Mammary epithelial cell (primary cell): ENCODE measurements at regions not wholly inside any gene's neighbourhood (a gene's known extent, or its start where the extent isn't known, plus 50 kb on each side); places are given as distances from the start of the nearest gene placed in this dataset.

ENCODE experiments used
- CTCF ChIP-seq, 2 donors: IDR thresholded peaks in 1 of 2; conservative IDR thresholded peaks in 1 of 2; 2 replicates each; pipeline ENCODE4 v1.5.1; 2011 to 2012; ENCODE audit warnings: inconsistent platforms in 2 of 2, low read length in 2 of 2, mild to moderate bottlenecking in 2 of 2, control low read depth in 1 of 2, low read depth in 1 of 2; ENCODE audit not compliant: insufficient read depth in 1 of 2; ENCODE audit errors: extremely low read depth in 1 of 2
- EZH2 ChIP-seq: IDR thresholded peaks from 2 replicates; pipeline ENCODE4 v1.6.1; 2012; ENCODE audit warnings: low read length, inconsistent platforms, borderline replicate concordance

GRCh38 chr15:96515371-96515770 is 184.9 kb downstream of the NR2F2 start:
- no peak for TF ChIP-seq CTCF (conservative IDR thresholded peaks at IDR 0.05 in 1 of 2, IDR thresholded peaks at IDR 0.05 in 1 of 2; ENCODE audit: extremely low read depth in 1 of 2, insufficient read depth in 1 of 2, low read depth in 1 of 2, low read length in 2 of 2)
- TF ChIP-seq EZH2, result no peak
